ENCODE measurements at regions not wholly inside any gene's neighbourhood (a gene's known extent, or its start where the extent isn't known, plus 50 kb on each side); places are given as distances from the start of the nearest gene placed in this dataset.

DNA sequence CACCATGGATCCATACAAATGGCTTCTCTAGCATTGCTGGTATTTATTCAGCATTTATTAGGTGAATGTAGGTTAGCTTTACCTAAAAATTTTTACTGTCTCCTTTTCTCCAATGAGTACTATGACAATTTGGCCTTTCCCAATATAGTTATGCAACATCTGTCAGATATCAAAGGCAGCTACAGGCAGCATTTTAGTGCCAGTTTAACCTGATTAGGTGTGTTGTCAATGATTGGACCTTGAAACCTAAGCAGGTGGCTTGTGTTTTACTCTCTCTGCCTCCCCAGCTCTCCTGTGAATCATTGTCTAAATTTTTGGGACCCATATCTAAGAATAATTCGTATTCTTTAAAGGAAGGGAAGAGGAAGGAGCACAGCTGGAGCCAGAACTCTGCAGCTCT lies 228.9 kb downstream of the KBTBD8 start:
- Histone ChIP-seq H3K79me2 (ENCODE audit: control insufficient read depth in 1 of 2, insufficient read depth in 2 of 2, low read length in 2 of 2) (no peaks in the 10 kb centered on the region), H3K27ac (ENCODE audit: low read depth, low read length) (no peak overlapping the region), H4K8ac (ENCODE audit: extremely low read depth, insufficient read depth, low read length) (no peak overlapping the region), H3K23me2 (ENCODE audit: low read depth, low read length) (no peaks in the 10 kb centered on the region), H2AFZ (ENCODE audit: low read length) (no peak overlapping the region), H2BK15ac (ENCODE audit: low read length) (no peak overlapping the region), H4K20me1 (replicated peaks in 1 of 2; ENCODE audit: control insufficient read depth in 1 of 2, insufficient read depth in 2 of 2, low read length in 2 of 2) (no peaks in the 10 kb centered on the region), H3K4me2 (ENCODE audit: insufficient read depth in 1 of 2, low read depth in 2 of 2, low read length in 2 of 2) (no peak overlapping the region), H4K5ac (ENCODE audit: insufficient read length, low read depth, low read length) (no peak overlapping the region), H2AK5ac (ENCODE audit: low read depth, low read length) (no peak overlapping the region), H3K56ac (replicated peaks; ENCODE audit: insufficient read length, low read depth, low read length) (no peak overlapping the region), H3K4me1 (replicated peaks in 1 of 4; ENCODE audit: control insufficient read depth in 3 of 4, insufficient read depth in 4 of 4, low read length in 3 of 4) (no peaks in the 10 kb centered on the region), H2BK5ac (ENCODE audit: low read depth, low read length) (no peak overlapping the region), H2BK120ac (replicated peaks; ENCODE audit: low read depth, low read length) (no peak overlapping the region), H3K18ac (ENCODE audit: extremely low read depth, low read length) (no peak overlapping the region), H4K91ac (replicated peaks; ENCODE audit: insufficient read length, low read length) (no peak overlapping the region), H3K36me3 (ENCODE audit: control insufficient read depth in 2 of 4, insufficient read depth in 4 of 4, low read length in 3 of 4) (no peaks in the 10 kb centered on the region), H2BK20ac (ENCODE audit: low read length) (no peak overlapping the region), H3K9ac (replicated peaks in 1 of 4; ENCODE audit: extremely low read depth in 1 of 4, low read depth in 3 of 4, low read length in 3 of 4) (no peak overlapping the region), H3K79me1 (ENCODE audit: low read depth, low read length) (no peaks in the 10 kb centered on the region), H3K14ac (ENCODE audit: insufficient read length) (no peak overlapping the region), H3K4me3 (ENCODE audit: extremely low read depth in 1 of 4, insufficient read depth in 2 of 4, low read depth in 3 of 4, low read length in 4 of 4) (no peak overlapping the region), H3K4ac (replicated peaks; ENCODE audit: insufficient read length, low read depth, low read length) (no peak overlapping the region), H3K9me3 (ENCODE audit: insufficient read depth in 2 of 2, low read depth in 1 of 2, low read length in 1 of 2) (no peaks in the 10 kb centered on the region), H3K27me3 (replicated peaks in 1 of 4; ENCODE audit: control insufficient read depth in 3 of 4, extremely low read depth in 1 of 4, insufficient read depth in 3 of 4, low read length in 3 of 4) (no peaks in the 10 kb centered on the region), H3K23ac (ENCODE audit: insufficient read length) (no peak overlapping the region), H2BK12ac (ENCODE audit: low read depth, low read length) (no peak overlapping the region)
- WGBS, 2 experiments (ENCODE audit: extremely low coverage in 1 of 2, insufficient coverage in 1 of 2, insufficient read length in 1 of 2, insufficient replicate concordance in 2 of 2, low coverage in 1 of 2, low lambda C conversion rate in 2 of 2, missing lambda C conversion rate in 1 of 2): 69% methylated on average over 1 of the region's 1 CpG; no CpG with 5 or more reads in 1 of the 2 experiments
- CTCF ChIA-PET (ENCODE audit: partially characterized antibody): interaction anchor here (1.3 to 1.6 kb wide), 2 partner anchors 11 to 35 kb away, joined by 3 to 4 read pairs; no protein-coding TSS in a partner anchor
- FAIRE-seq (no peak), DNase-seq (ENCODE audit: low read depth in 1 of 2, low spot score in 2 of 2) (no peak)
- POLR2A ChIA-PET (ENCODE audit: partially characterized antibody): no interaction called here
- no peak for TF ChIP-seq TAF1 (IDR thresholded peaks at IDR 0.05; ENCODE audit: low read depth, low read length)
- TF ChIP-seq, protein P1, sequence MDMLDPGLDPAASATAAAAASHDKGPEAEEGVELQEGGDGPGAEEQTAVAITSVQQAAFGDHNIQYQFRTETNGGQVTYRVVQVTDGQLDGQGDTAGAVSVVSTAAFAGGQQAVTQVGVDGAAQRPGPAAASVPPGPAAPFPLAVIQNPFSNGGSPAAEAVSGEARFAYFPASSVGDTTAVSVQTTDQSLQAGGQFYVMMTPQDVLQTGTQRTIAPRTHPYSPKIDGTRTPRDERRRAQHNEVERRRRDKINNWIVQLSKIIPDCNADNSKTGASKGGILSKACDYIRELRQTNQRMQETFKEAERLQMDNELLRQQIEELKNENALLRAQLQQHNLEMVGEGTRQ (IDR thresholded peaks at IDR 0.05; ENCODE audit: low read length): no peak
- TF ChIP-seq RNF2 (IDR thresholded peaks at IDR 0.05; ENCODE audit: borderline replicate concordance, low read depth, low read length, missing control alignments, poor library complexity, severe bottlenecking): no peak
- TF ChIP-seq BCL11A (IDR thresholded peaks at IDR 0.05; ENCODE audit: low read depth in 2 of 2, low read length in 2 of 2): no peak
- TF ChIP-seq RFX5 (IDR thresholded peaks at IDR 0.05; ENCODE audit: borderline replicate concordance, low read depth, low read length): no peak
- TF ChIP-seq POU5F1 (IDR thresholded peaks at IDR 0.05; ENCODE audit: low read depth, low read length): no peak
- TF ChIP-seq POLR2A (IDR thresholded peaks at IDR 0.05; ENCODE audit: control extremely low read depth in 1 of 2, low read depth in 2 of 2, low read length in 2 of 2): no peak
- TF ChIP-seq SIRT6 (IDR thresholded peaks at IDR 0.05; ENCODE audit: low read length): no peak

Measured in H1 (cell line).